ENCODE measurements at regions not wholly inside any gene's neighbourhood (a gene's known extent, or its start where the extent isn't known, plus 50 kb on each side); places are given as distances from the start of the nearest gene placed in this dataset.

DNA sequence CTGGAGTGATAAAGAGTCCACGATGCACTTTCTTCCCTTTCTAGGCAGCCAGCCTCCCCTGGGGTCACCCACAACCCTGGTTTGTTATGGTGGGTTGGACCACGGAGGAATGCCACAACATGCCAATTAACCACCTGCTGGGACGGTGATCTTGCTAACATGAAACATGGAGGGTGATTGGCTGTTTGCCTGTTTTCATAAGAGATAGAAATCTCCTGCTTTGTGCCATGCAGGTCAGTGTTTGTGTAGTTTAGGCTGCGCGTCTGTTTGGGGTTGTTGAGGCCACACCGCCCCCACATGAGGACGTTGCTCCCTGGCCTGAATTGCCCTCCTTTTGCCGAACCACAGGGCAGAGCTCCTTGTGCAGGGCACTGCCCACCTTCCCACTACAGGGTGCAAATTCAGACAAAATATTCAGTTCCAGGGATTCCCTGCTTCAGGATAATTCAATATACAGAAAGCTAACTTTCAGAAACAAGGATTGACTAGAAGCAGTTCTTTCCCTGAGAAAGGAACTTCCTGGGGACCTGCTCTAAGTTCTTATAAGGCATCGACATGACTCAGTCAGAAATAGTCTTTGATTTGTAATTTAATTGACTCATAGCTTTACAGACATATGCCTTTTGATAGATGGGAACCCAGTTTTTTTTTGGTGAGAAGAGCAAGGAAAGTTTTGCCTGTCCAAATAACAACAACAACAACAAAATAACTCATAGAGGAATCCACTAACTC is 427.6 kb downstream of the GADD45G start:
- no peak for TF ChIP-seq CTCF (IDR thresholded peaks at IDR 0.05)
- TF ChIP-seq POLR2AphosphoS5 (IDR thresholded peaks at IDR 0.05) = no peak
- no peak for TF ChIP-seq POLR2A (IDR thresholded peaks at IDR 0.05)

DNA sequence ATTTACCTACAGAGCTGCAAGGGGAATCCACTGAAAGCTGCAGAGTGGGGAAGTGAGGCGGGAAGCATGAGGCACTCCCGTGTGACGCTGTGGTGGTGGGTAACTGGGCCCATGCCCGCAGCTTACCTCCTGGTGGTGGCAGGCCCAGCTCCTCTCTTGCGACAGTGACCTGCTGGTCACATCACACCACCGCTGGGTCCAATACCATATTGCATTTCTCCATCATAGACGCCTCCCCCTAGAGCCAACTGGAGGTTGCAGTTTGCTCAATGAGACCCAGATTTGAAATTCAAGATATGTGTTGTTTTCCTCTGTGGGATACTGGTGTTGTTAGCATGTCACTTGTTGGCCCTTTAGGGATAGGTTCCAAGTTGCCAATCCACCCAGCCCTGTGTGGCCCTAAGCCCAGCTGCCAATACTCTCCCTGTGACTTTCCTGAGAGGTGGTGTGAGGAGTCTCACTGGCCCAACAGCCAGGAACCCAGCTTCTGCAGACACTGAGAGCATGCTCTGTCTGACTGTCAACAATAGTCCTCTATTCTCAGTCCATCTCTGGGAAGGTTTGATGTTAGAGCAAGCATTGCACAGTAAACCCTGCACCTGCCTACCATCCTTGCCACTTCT is 428.3 kb downstream of the GADD45G start:
- DNase-seq (ENCODE audit: low spot score in 2 of 2) = no peak
- intact Hi-C loops (cut with DNase I; ENCODE audit: low total_unique reads) = no loop called here
- no peaks in the 10 kb centered on the region for H3K27me3 ChIP-seq

More for the DNA sequence above, 427.6 kb downstream of the GADD45G start:
- Histone ChIP-seq H3K9me3 (no peaks in the 10 kb centered on the region), H3K4me1 (no peaks in the 10 kb centered on the region), H3K36me3 (no peaks in the 10 kb centered on the region), H3K27me3 (no peaks in the 10 kb centered on the region), H3K27ac (peak overlapping the region in 1 of 2 donors; percentile 12), H3K4me3 (no peak overlapping the region)
- intact Hi-C loops (cut with DNase I; ENCODE audit: low total_unique reads) = no loop called here
- DNase-seq (ENCODE audit: low spot score in 2 of 2) = no peak

DNA sequence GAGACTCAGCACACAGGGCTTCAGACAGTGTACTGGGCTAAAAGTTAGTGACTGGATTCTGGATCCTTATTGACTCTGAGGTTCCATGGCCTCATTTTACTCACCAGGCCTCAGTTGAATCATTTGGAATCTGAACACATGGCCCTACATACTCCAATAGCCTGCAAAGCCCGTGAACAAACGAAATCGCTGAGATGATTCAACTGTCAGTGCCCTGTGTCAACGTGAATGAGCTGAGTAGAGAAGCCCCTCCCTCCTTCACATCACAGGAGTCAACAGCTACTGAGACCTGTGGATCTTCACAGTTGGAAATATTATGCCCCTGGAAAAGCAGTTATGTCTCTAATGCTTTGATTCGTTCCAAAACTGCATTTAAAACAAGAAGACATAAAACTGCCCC is 429.3 kb downstream of the GADD45G start:
- Histone ChIP-seq H3K4me3 (no peak overlapping the region), H3K4me1 (no peaks in the 10 kb centered on the region), H3K36me3 (no peaks in the 10 kb centered on the region), H3K27me3 (no peaks in the 10 kb centered on the region), H3K27ac (no peak overlapping the region), H3K9me3 (no peaks in the 10 kb centered on the region)
- no peak for TF ChIP-seq POLR2A (IDR thresholded peaks at IDR 0.05)
- TF ChIP-seq POLR2AphosphoS5 (IDR thresholded peaks at IDR 0.05) = no peak
- TF ChIP-seq CTCF (IDR thresholded peaks at IDR 0.05) = no peak
- no peak for DNase-seq (ENCODE audit: low spot score in 2 of 2)
- intact Hi-C loops (cut with DNase I; ENCODE audit: low total_unique reads) = no loop called here

More for the DNA sequence above, 428.3 kb downstream of the GADD45G start:
- Histone ChIP-seq H3K4me1 (no peaks in the 10 kb centered on the region), H3K9me3 (no peaks in the 10 kb centered on the region), H3K4me3 (no peak overlapping the region), H3K36me3 (no peaks in the 10 kb centered on the region), H3K27ac (peak overlapping the region in 1 of 2 donors; percentile 12)
- no peak for TF ChIP-seq CTCF (IDR thresholded peaks at IDR 0.05)
- TF ChIP-seq POLR2A (IDR thresholded peaks at IDR 0.05) = no peak
- TF ChIP-seq POLR2AphosphoS5 (IDR thresholded peaks at IDR 0.05) = no peak

DNA sequence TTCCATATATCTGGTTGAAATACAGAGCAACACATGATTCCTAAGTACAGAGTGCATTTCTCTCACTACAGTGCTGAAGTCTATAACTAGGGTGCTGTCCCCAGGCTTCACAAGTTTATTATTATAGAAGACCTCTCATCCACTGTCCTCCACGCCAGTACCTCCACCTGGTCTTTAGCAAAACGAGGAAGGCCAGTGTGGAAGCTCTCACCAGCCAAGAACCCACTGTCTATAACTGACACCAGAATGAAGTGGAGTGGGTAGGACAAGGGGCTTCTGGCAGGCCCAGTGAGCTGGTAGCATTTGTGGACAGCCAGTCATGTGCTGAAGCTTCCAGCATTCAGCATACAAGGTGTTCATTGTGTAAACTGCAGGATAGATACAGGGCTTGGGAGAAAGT is 430.7 kb downstream of the GADD45G start:
- H3K27ac ChIP-seq = no peak overlapping the region
- TF ChIP-seq CTCF (IDR thresholded peaks at IDR 0.05) (no peak), POLR2AphosphoS5 (IDR thresholded peaks at IDR 0.05) (no peak), POLR2A (IDR thresholded peaks at IDR 0.05) (no peak)
- no peak for DNase-seq (ENCODE audit: low spot score in 2 of 2)

GRCh38 chr9:90037146-90037797 is 432.5 kb downstream of the GADD45G start:
- H3K9me3 ChIP-seq = no peaks in the 10 kb centered on the region
- DNase-seq (ENCODE audit: low spot score in 2 of 2) = no peak
- TF ChIP-seq CTCF (IDR thresholded peaks at IDR 0.05) (no peak), POLR2AphosphoS5 (IDR thresholded peaks at IDR 0.05) (no peak), POLR2A (IDR thresholded peaks at IDR 0.05) (no peak)

More for the DNA sequence above, 430.7 kb downstream of the GADD45G start:
- intact Hi-C loops (cut with DNase I; ENCODE audit: low total_unique reads) = no loop called here
- Histone ChIP-seq H3K4me1 (no peaks in the 10 kb centered on the region), H3K9me3 (no peaks in the 10 kb centered on the region), H3K27me3 (no peaks in the 10 kb centered on the region), H3K4me3 (no peak overlapping the region), H3K36me3 (no peaks in the 10 kb centered on the region)

More at GRCh38 chr9:90037146-90037797, 432.5 kb downstream of the GADD45G start:
- Histone ChIP-seq H3K27ac (no peak overlapping the region), H3K4me1 (no peaks in the 10 kb centered on the region), H3K27me3 (no peaks in the 10 kb centered on the region), H3K36me3 (no peaks in the 10 kb centered on the region), H3K4me3 (no peak overlapping the region)
- intact Hi-C loops (cut with DNase I; ENCODE audit: low total_unique reads) = no loop called here

All from breast epithelium (tissue), 4 donors.